Dedifferentiated amniotic fluid mesenchymal stem cell (primary cell): ENCODE measurements at regions not wholly inside any gene's neighbourhood (a gene's known extent, or its start where the extent isn't known, plus 50 kb on each side); places are given as distances from the start of the nearest gene placed in this dataset.

Experiments used
- DNase-seq: peaks from one replicate; pipeline ENCODE4 v3.0.0-alpha.2; 2016; ENCODE audit errors: extremely low spot score

- DNase-seq = no peak
Observed at GRCh38 chr11:69348414-69349235, 54.7 kb downstream of the MYEOV start.

DNA sequence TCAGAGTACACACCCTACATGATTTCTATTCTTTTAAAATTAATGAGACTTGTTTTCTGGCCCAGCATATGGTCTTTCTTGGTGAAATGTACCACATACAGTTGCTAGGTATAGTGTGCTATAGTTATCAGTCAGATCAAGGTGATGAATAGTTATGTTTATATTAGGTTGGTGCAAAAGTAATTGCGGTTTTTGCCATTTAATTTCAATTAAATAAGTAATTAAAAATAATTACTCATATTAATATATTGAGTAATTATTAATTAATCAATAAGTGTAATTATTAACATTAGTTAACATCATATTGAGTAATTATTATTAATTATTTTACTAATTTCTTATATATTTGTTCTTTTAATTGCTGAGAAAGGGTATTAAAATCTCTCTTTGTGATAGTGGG is 56.1 kb downstream of the MYEOV start:
- DNase-seq = no peak

DNA sequence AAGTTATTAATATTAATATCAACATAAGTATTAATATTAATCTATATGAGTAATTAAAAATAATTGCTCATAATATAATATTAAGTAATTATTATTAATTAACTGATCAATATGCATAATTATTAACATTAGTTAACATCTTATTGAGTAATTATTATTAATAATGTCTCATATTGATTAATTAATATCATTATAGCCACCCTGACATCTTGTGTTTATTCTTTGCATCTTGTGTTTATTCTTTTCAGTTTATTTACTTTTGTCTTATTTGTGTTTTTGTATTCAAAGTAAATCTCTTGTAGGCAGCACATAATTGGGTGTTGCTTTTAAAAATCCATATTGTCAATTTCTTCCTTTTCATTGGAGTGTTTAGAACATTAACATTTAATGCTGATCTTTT is 56.6 kb downstream of the MYEOV start:
- no peak for DNase-seq

DNA sequence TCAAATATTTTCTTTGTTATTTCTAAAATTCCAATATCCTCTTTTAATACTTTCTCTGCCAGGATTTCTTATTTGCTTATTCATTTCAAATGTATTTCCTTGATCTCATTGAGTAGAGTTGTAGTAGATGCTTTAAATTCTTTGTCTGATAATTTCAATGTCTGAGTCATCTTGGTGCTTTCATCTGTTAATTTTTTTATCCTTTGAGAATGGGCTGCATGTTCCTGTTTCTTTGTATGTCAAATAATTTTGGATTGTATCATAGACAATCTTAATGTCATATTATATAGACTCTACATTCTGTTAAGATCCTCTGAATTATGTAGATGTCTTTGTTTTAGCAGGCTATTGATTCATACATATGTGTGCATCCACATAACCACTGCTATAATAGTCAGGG is 57.5 kb downstream of the MYEOV start:
- DNase-seq = peak; percentile 30

DNA sequence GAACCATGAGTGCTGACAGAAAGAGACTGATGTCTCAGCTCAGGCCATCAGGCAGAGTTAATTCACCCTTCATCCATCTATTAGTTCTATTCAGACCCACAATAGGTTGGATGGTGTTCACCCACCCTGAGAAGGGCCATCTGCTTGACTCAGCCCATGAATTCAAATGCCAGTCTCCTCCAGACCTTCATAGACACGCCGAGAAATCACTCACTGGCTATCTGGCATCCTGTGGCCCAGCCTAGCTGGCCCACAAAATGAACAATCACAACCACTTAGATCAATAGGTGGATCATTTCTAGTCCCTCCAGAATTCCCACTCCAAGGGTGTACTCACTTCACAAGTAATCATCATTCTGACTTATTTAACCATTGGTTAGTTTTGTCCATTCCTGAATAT is 58.2 kb downstream of the MYEOV start:
- no peak for DNase-seq

DNA sequence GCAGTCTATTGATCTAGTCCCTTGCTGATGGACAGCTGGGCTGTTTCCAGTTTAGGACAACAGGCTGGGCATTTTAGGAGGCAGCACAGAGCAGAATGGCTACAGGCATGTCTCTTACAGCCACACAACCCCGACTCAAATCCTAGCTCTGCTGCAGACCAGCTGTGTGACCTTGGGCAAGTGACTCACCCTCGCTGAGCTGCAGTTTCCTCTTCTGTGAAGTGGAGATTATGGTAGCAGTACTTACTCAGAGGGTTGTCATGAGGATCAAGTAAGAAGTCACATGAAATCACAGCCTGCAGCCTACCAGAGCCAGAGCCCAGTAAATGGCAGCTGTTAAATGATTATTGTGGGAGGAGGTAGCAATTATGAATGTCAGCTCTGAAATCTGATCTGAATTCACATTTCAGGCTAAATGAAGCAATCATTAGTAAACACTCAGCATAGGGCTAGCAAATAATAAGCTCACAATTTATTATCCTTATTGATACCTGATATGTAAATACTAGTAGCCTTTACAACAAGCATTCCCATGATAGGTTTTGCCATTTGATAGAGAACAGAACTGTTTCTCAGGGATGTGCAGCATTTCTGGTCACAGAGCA is 58.9 kb downstream of the MYEOV start:
- peak; percentile 84 for DNase-seq

DNA sequence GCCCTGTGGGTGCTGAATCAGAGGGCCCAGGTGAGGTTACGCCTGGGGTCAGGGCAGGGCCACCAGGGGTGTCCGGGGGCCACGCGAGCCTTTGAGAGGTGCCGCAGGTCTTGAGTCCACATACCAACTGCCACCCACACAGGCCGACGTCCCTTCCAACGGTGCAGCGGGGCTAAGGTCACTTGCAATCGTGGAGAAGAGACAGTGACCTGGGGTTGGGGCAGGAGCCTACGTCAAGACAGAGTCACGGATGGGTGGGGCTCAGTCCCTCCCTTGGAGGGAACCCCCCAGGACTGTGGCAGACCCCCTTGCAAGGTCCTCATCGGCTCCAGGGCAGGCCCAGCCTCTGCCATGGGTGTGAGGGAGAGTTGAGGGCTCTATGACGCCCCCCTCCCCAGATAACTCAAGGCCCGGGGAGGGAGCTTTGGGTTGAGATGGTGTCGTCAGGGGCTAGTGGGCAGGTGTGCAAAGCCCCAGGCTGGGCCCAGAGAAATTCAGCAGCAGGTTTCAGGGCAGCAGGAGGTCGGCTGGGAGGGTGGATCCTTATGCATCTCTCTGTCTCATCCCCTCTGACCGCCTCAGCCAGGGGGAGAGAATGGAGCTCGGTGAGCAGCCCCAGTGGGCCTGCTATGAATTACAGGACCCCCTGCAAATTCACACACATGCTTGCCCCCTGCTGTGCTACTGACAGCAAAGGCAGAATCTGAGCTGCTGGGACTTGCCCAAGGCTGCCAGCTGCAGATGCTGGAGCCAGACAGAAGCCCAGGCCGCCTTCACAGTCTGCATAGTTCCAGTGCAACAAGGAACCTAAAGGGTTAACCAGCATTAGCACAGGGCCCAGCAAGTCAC is 60.0 kb downstream of the MYEOV start:
- no peak for DNase-seq

GRCh38 chr11:69354545-69354897 is 60.6 kb downstream of the MYEOV start:
- DNase-seq = no peak

GRCh38 chr11:69355346-69355940 is 61.5 kb downstream of the MYEOV start:
- no peak for DNase-seq

- no peak for DNase-seq
Observed at GRCh38 chr11:69355959-69356702, 62.2 kb downstream of the MYEOV start.

GRCh38 chr11:69356703-69357457 is 62.9 kb downstream of the MYEOV start:
- no peak for DNase-seq

DNA sequence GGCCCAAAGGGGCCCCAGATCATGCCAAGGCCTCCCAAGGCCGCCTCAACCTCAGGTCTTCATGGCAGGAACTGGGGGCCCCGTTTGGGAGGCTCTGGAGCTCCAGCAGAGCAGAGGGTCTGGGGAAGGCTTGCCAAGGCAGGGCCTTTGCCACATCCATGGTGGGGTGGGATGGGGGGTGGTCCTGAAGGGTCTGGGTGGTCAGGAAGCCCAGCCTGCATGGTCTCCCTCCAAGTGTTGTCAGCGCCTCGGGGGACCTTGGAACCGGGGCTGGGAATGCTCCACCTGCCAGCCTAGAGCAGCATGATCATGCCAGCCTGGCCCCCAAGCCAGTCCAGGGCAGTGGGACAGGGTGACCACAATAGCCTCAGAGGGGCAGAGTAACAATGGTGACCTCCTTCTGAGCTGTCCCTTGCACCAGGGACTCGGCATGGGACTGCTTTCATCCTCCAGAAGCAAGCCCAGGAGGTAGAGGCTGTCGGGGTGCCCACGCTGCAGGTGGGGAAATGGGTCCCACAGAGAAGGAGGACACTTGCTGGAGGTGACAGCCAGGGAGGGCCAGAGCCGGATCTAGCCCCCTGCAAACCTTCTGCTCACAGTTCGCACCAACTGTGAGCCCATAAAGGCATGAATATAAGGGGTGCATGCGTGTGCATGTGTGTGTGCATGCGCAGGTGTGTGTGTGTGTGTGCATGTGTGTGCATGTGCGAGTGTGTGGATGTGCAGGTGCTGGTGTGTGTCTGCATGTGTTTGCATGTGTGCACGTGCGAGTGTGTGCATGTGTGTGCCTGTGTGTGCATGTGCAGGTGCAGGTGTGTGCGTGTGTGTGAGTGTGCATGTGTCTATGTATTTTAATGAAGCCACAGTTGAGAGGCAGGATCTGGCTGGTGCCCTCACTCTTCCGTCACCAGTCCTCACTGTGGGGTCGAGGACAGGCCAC is 63.8 kb downstream of the MYEOV start:
- DNase-seq = no peak

DNA sequence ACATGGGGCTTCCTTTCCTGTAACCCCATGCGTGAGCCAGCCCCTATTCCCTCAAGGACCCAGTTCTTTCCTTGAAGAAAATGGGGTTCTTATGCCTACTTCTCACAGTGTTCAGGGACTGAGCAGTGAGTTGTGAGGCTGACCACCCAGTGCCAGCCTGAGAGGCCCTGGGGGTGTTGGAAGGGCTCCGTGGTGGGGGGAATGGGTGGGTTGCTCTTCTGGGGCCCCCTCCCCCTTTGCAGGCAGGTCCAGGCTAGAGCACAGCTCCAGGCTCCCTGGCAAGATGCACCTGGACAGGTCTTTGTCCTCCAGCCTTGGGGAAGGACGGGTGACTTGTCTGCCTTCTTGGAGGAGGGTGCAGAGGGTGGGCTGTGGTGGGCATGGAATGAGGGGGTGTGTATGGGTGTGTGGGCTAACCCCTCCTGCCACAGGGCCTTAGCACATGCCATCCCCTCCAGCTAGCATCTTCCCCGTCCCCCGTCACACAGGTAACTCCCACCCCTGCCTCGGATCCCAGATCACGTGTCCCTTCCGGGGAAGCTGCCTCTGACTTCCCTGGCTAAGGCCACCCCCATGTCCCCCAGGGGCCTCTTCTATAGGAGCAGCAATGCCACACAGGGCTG is 64.6 kb downstream of the MYEOV start:
- DNase-seq = no peak

GRCh38 chr11:69359735-69360480 is 66.0 kb downstream of the MYEOV start:
- DNase-seq = no peak

- DNase-seq = no peak
Observed at GRCh38 chr11:69360606-69361005, 66.7 kb downstream of the MYEOV start.

DNA sequence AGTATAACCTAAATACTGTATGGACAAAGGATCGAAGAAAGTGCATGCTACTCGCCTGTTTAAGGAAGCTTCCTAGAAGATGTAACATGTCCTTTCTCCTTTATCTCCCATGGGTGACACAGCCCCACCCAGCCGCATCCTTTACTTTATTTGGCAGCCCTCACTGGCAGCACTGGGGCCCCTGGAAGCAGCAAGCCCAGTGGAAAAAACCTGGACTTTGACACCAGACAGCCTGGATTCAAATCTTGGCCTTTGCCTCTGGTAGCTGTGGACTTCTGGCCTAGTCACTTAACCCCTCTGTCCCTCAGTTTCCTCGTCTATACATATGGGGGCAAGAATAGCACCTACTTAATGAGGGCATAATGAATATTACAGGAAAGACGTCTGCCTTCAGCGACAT is 67.1 kb downstream of the MYEOV start:
- no peak for DNase-seq

DNA sequence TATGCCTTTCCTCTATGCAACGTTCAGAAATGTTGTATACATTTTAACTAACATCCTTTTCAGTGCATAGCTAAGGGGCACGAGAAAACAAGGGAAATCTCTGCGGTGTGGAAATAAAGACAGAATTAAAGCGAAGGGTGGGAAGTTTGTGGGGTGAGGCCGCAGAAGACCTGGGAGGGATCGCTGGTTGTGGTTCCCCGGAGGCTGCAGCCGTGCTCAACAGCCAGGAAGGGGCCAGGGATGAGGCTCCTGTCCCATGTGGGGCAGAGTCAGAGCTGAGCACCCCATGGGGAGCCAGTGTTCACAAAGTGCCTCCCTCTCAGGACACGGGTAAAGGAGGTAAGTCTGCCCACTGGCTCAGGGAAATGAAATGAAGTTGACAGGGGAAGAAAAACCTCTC is 67.5 kb downstream of the MYEOV start:
- DNase-seq = no peak

DNA sequence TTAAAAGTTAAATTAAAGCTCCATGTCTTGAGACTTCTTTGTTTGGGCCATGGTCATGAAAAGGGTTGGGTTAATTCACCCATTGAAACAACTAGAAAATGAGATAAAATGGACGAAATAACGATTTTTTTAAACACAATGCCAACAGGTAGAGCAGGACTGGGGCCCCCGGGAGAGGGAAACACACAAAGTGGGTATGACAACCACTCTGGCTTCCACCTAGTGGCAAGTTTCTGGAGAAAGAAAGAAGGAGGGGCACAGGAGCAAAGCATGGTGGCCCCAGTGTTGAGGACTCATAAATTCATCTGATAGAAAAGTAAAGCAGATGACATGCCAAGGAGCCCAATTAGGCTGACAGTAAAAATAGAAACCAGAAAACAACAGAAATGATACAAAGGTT is 68.4 kb downstream of the MYEOV start:
- DNase-seq = no peak

GRCh38 chr11:69364921-69365320 is 71.0 kb downstream of the MYEOV start:
- DNase-seq = no peak
